DND-41 (cell line): ENCODE measurements at regions not wholly inside any gene's neighbourhood (a gene's known extent, or its start where the extent isn't known, plus 50 kb on each side); places are given as distances from the start of the nearest gene placed in this dataset.

Source experiments
- ATAC-seq: fragments of 200-7000 bp; cut with Tn5 transposase; 3 replicates; pipeline ENCODE4 v1.9.1; 2021; ENCODE audit warnings: low read depth; ENCODE audit not compliant: insufficient read depth
- DNase-seq: peaks from one replicate; pipeline ENCODE4 v3.0.0-alpha.2; 2020
- H2AFZ ChIP-seq: 2 replicates; pipeline ENCODE4 v1.6.0; 2012; ENCODE audit warnings: low read depth, low read length
- H3K27ac ChIP-seq: 2 replicates; pipeline ENCODE4 v1.5.1; 2012; ENCODE audit warnings: low read length, inconsistent platforms
- H3K27me3 ChIP-seq: fragments of 200-600 bp; sonication (generic); 2 replicates; pipeline ENCODE4 v1.6.0; 2012; ENCODE audit warnings: low read length, mild to moderate bottlenecking, inconsistent platforms; ENCODE audit not compliant: insufficient read depth, poor library complexity
- H3K36me3 ChIP-seq: 2 replicates; pipeline ENCODE4 v1.5.1; 2012; ENCODE audit warnings: low read length, inconsistent platforms; ENCODE audit not compliant: insufficient read depth
- H3K4me1 ChIP-seq: 2 replicates; pipeline ENCODE4 v1.5.1; 2012; ENCODE audit warnings: mild to moderate bottlenecking, low read length; ENCODE audit not compliant: insufficient read depth
- H3K4me2 ChIP-seq: 2 replicates; pipeline ENCODE4 v1.6.0; 2012; ENCODE audit warnings: mild to moderate bottlenecking, moderate library complexity, low read length, inconsistent platforms; ENCODE audit not compliant: insufficient read depth
- H3K4me3 ChIP-seq, 2 experiments: fragments of 200-600 bp in 1 of 2; shearing (Covaris generic) in 1 of 2; 2 replicates each; pipeline ENCODE4 v1.5.1; 2012 to 2016; ENCODE audit warnings: inconsistent platforms in 2 of 2, low read length in 2 of 2, mild to moderate bottlenecking in 2 of 2, low read depth in 1 of 2, moderate library complexity in 1 of 2
- H3K79me2 ChIP-seq: 2 replicates; pipeline ENCODE4 v1.6.0; 2012; ENCODE audit warnings: low read length, inconsistent platforms; ENCODE audit not compliant: insufficient read depth
- H3K9ac ChIP-seq: 2 replicates; pipeline ENCODE4 v1.6.0; 2012; ENCODE audit warnings: low read depth, mild to moderate bottlenecking, inconsistent platforms, low read length, moderate library complexity
- H3K9me3 ChIP-seq: 2 replicates; pipeline ENCODE4 v1.5.1; 2012; ENCODE audit warnings: low read length, moderate library complexity, mild to moderate bottlenecking, inconsistent platforms; ENCODE audit not compliant: insufficient read depth, severe bottlenecking
- H4K20me1 ChIP-seq: 2 replicates; pipeline ENCODE4 v1.6.0; 2012; ENCODE audit warnings: low read length; ENCODE audit not compliant: insufficient read depth
- EZH2 ChIP-seq: IDR thresholded peaks from 3 replicates; pipeline ENCODE4 v1.6.1; 2012; ENCODE audit warnings: borderline replicate concordance, low read depth, mild to moderate bottlenecking, moderate library complexity, low read length, inconsistent platforms; ENCODE audit not compliant: severe bottlenecking
- TF ChIP-seq, protein P1 (sequence below): IDR thresholded peaks from 2 replicates; pipeline ENCODE4 v1.5.1; 2012; ENCODE audit warnings: borderline replicate concordance, low read length, moderate library complexity, mild to moderate bottlenecking; ENCODE audit not compliant: poor library complexity, severe bottlenecking; ENCODE audit errors: extremely low read depth

- ATAC-seq, result no peak
- Histone ChIP-seq H3K4me1 (no peaks in the 10 kb centered on the region), H3K9ac (no peak overlapping the region), H4K20me1 (no peaks in the 10 kb centered on the region), H3K9me3 (no peaks in the 10 kb centered on the region), H3K4me3 (no peak overlapping the region), H2AFZ (no peak overlapping the region), H3K27me3 (no peaks in the 10 kb centered on the region), H3K36me3 (no peaks in the 10 kb centered on the region), H3K4me2 (no peak overlapping the region), H3K79me2 (no peaks in the 10 kb centered on the region), H3K27ac (no peak overlapping the region)
- DNase-seq, result no peak
- TF ChIP-seq, protein P1, sequence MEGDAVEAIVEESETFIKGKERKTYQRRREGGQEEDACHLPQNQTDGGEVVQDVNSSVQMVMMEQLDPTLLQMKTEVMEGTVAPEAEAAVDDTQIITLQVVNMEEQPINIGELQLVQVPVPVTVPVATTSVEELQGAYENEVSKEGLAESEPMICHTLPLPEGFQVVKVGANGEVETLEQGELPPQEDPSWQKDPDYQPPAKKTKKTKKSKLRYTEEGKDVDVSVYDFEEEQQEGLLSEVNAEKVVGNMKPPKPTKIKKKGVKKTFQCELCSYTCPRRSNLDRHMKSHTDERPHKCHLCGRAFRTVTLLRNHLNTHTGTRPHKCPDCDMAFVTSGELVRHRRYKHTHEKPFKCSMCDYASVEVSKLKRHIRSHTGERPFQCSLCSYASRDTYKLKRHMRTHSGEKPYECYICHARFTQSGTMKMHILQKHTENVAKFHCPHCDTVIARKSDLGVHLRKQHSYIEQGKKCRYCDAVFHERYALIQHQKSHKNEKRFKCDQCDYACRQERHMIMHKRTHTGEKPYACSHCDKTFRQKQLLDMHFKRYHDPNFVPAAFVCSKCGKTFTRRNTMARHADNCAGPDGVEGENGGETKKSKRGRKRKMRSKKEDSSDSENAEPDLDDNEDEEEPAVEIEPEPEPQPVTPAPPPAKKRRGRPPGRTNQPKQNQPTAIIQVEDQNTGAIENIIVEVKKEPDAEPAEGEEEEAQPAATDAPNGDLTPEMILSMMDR, result no peak
Observed at GRCh38 chr15:77775837-77776236, 143.1 kb upstream of the LINGO1 start.

DNA sequence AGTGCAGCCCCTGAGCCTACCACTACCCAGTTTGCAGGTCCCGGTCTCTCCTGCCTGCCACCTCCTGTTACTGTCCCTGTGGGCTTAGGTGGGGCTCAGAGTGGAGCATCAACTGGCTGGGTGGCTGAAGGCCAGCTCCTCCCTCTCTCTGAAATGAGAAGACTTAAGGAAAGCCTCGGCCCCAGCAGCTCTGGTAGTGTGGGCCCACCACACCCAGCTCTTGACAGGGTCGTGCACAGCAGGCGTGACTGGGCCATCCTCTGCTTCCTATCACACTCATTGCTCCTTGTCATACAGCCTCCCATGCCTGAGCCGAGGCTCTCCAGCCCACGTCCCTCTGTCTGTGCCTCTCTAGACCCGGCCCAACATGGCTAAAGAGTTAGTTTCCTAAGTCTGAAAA lies 142.7 kb upstream of the LINGO1 start:
- no peaks in the 10 kb centered on the region for H3K27me3 ChIP-seq
- no peak overlapping the region for H3K9ac ChIP-seq
- ATAC-seq (no peak), DNase-seq (no peak)
- no peaks in the 10 kb centered on the region for H3K9me3 ChIP-seq
- H3K36me3 ChIP-seq, result no peaks in the 10 kb centered on the region
- H4K20me1 ChIP-seq, result no peaks in the 10 kb centered on the region
- H3K4me3 ChIP-seq, result no peak overlapping the region
- H3K27ac ChIP-seq, result no peak overlapping the region
- no peak overlapping the region for H2AFZ ChIP-seq
- no peaks in the 10 kb centered on the region for H3K79me2 ChIP-seq
- H3K4me2 ChIP-seq, result no peak overlapping the region
- TF ChIP-seq EZH2, result no peak
- TF ChIP-seq, protein P1, result no peak
- H3K4me1 ChIP-seq, result no peaks in the 10 kb centered on the region

GRCh38 chr15:77774350-77774749 lies 141.6 kb upstream of the LINGO1 start:
- Histone ChIP-seq H4K20me1 (no peaks in the 10 kb centered on the region), H3K9me3 (no peaks in the 10 kb centered on the region), H2AFZ (no peak overlapping the region), H3K27me3 (no peaks in the 10 kb centered on the region), H3K79me2 (no peaks in the 10 kb centered on the region), H3K9ac (no peak overlapping the region), H3K4me3 (no peak overlapping the region), H3K4me2 (no peak overlapping the region), H3K4me1 (no peaks in the 10 kb centered on the region), H3K27ac (no peak overlapping the region), H3K36me3 (no peaks in the 10 kb centered on the region)
- ATAC-seq (no peak), DNase-seq (no peak)
- TF ChIP-seq, protein P1, result no peak
- no peak for TF ChIP-seq EZH2

GRCh38 chr15:77773903-77774302 lies 141.2 kb upstream of the LINGO1 start:
- DNase-seq (no peak), ATAC-seq (no peak)
- Histone ChIP-seq H3K9ac (no peak overlapping the region), H3K4me1 (no peaks in the 10 kb centered on the region), H3K4me3 (no peak overlapping the region), H2AFZ (no peak overlapping the region), H3K4me2 (no peak overlapping the region), H3K79me2 (no peaks in the 10 kb centered on the region), H3K36me3 (no peaks in the 10 kb centered on the region), H4K20me1 (no peaks in the 10 kb centered on the region), H3K27ac (no peak overlapping the region), H3K9me3 (no peaks in the 10 kb centered on the region), H3K27me3 (no peaks in the 10 kb centered on the region)
- TF ChIP-seq, protein P1, result no peak
- no peak for TF ChIP-seq EZH2
